IMR-90 (cell line): ENCODE measurements at regions not wholly inside any gene's neighbourhood (a gene's known extent, or its start where the extent isn't known, plus 50 kb on each side); places are given as distances from the start of the nearest gene placed in this dataset.

Source experiments
- ATAC-seq: fragments of 200-7000 bp; cut with Tn5 transposase; 2 replicates; pipeline ENCODE4 v1.9.1; 2020; ENCODE audit warnings: low read depth, mild to moderate bottlenecking, moderate library complexity
- BruUV-seq: library from RNA; stranded (reverse); fragments of 400-500 nt; replicated peaks from 2 replicates; lab custom pipeline; 2021; lab: Mats Ljungman, UMichigan
- CTCF ChIA-PET: fragments of 300-600 bp; formaldehyde crosslinking; extraction: SDS; loops from one replicate; lab custom pipeline; 2021; ENCODE audit warnings: antibody characterized with exemption; lab: Yijun Ruan, JAX
- POLR2A ChIA-PET: fragments of 300-600 bp; sonication (Branson Sonifier 250); formaldehyde crosslinking; loops from one replicate; lab custom pipeline; 2022; ENCODE audit warnings: antibody characterized with exemption; ENCODE audit not compliant: unreplicated experiment; lab: Charles Lee
- DNase-seq: peaks from one replicate; pipeline ENCODE4 v3.0.0; 2013
- H2AFZ ChIP-seq: replicated peaks from 2 replicates; pipeline ENCODE3; 2013; ENCODE audit warnings: low read length, mild to moderate bottlenecking; ENCODE audit not compliant: poor library complexity
- H2AK5ac ChIP-seq: 2 replicates; pipeline ENCODE4 v1.6.1; 2013; ENCODE audit warnings: low read depth, low read length, inconsistent platforms
- H2AK9ac ChIP-seq: replicated peaks from 2 replicates; pipeline ENCODE3; 2013; ENCODE audit warnings: mild to moderate bottlenecking, low read depth, low read length, moderate library complexity; ENCODE audit not compliant: poor library complexity
- H2BK120ac ChIP-seq: 2 replicates; pipeline ENCODE4 v1.6.1; 2013; ENCODE audit warnings: low read depth, low read length, inconsistent platforms
- H2BK15ac ChIP-seq: 3 replicates; pipeline ENCODE4 v1.6.1; 2013; ENCODE audit warnings: low read depth, low read length, inconsistent platforms
- H2BK20ac ChIP-seq: 2 replicates; pipeline ENCODE4 v1.6.1; 2013; ENCODE audit warnings: low read depth, mild to moderate bottlenecking, inconsistent platforms, low read length, moderate library complexity
- H2BK5ac ChIP-seq: 2 replicates; pipeline ENCODE4 v1.6.1; 2013; ENCODE audit warnings: mild to moderate bottlenecking, low read depth, low read length, inconsistent platforms; ENCODE audit not compliant: poor library complexity, severe bottlenecking
- H3K14ac ChIP-seq: replicated peaks from 2 replicates; pipeline ENCODE4 v1.6.1; 2013; ENCODE audit warnings: low read depth, low read length, inconsistent platforms
- H3K18ac ChIP-seq: 2 replicates; pipeline ENCODE4 v1.6.1; 2013; ENCODE audit warnings: low read depth, low read length, control low read depth
- H3K23ac ChIP-seq: 2 replicates; pipeline ENCODE4 v1.6.1; 2013; ENCODE audit warnings: low read depth, low read length, inconsistent platforms
- H3K27ac ChIP-seq: 2 replicates; pipeline ENCODE4 v1.5.1; 2013; ENCODE audit warnings: mild to moderate bottlenecking, control low read depth, low read length; ENCODE audit not compliant: insufficient read depth
- H3K27me3 ChIP-seq: 2 replicates; pipeline ENCODE4 v1.6.1; 2013; ENCODE audit warnings: low read length; ENCODE audit not compliant: control insufficient read depth, insufficient read depth
- H3K36me3 ChIP-seq: 2 replicates; pipeline ENCODE4 v1.6.1; 2013; ENCODE audit warnings: low read length, mixed read lengths; ENCODE audit not compliant: control insufficient read depth, insufficient read depth
- H3K4ac ChIP-seq: 2 replicates; pipeline ENCODE4 v1.6.1; 2013; ENCODE audit warnings: low read depth, low read length, inconsistent platforms
- H3K4me1 ChIP-seq: 2 replicates; pipeline ENCODE4 v1.6.1; 2013; ENCODE audit warnings: low read length, mixed read lengths; ENCODE audit not compliant: control insufficient read depth, insufficient read depth
- H3K4me2 ChIP-seq: 2 replicates; pipeline ENCODE4 v1.6.1; 2013; ENCODE audit warnings: low read depth, mild to moderate bottlenecking, control low read depth, low read length, moderate library complexity
- H3K4me3 ChIP-seq: 2 replicates; pipeline ENCODE4 v1.5.1; 2013; ENCODE audit warnings: low read depth, mild to moderate bottlenecking, control low read depth, low read length, moderate library complexity; ENCODE audit not compliant: insufficient read depth
- H3K56ac ChIP-seq: 2 replicates; pipeline ENCODE4 v1.6.1; 2013; ENCODE audit warnings: low read length, inconsistent platforms; ENCODE audit not compliant: insufficient read depth; ENCODE audit errors: extremely low read depth
- H3K79me1 ChIP-seq, 2 experiments: 2 replicates each; pipeline ENCODE4 v1.6.1; 2013; ENCODE audit warnings: low read length in 2 of 2, inconsistent platforms in 1 of 2, low read depth in 1 of 2
- H3K9ac ChIP-seq: 2 replicates; pipeline ENCODE4 v1.6.1; 2013; ENCODE audit warnings: low read depth, low read length, control low read depth
- H3K9me1 ChIP-seq: 2 replicates; pipeline ENCODE4 v1.6.1; 2013; ENCODE audit warnings: low read length, inconsistent platforms; ENCODE audit not compliant: insufficient read depth
- H3K9me3 ChIP-seq: 2 replicates; pipeline ENCODE4 v1.6.1; 2013; ENCODE audit warnings: low read length; ENCODE audit not compliant: control insufficient read depth, insufficient read depth
- H4K20me1 ChIP-seq: 2 replicates; pipeline ENCODE4 v1.6.1; 2013; ENCODE audit warnings: low read length, inconsistent platforms; ENCODE audit not compliant: insufficient read depth
- H4K5ac ChIP-seq: 2 replicates; pipeline ENCODE4 v1.6.1; 2013; ENCODE audit warnings: mild to moderate bottlenecking, low read depth, low read length, control low read depth
- H4K8ac ChIP-seq, 2 experiments: 2 replicates each; pipeline ENCODE4 v1.6.1; 2013; ENCODE audit warnings: low read depth in 2 of 2, low read length in 2 of 2, control low read depth in 1 of 2, inconsistent platforms in 1 of 2
- H4K91ac ChIP-seq: 2 replicates; pipeline ENCODE4 v1.6.1; 2013; ENCODE audit warnings: low read depth, low read length, inconsistent platforms; ENCODE audit not compliant: insufficient read depth
- BHLHE40 ChIP-seq: fragments of 150-350 bp; IDR thresholded peaks from 2 replicates; pipeline ENCODE4 v1.6.1; 2016; ENCODE audit warnings: mild to moderate bottlenecking, low read depth, low read length
- CEBPB ChIP-seq: IDR thresholded peaks from 2 replicates; pipeline ENCODE4 v1.6.1; 2012; ENCODE audit warnings: low read depth, low read length, improper control_type of control experiment
- CHD1 ChIP-seq: IDR thresholded peaks from 2 replicates; pipeline ENCODE4 v1.6.1; 2012; ENCODE audit warnings: low read depth, low read length, improper control_type of control experiment
- FOS ChIP-seq: fragments of 150-350 bp; IDR thresholded peaks from 2 replicates; pipeline ENCODE4 v1.6.1; 2016; ENCODE audit warnings: low read depth, low read length
- MAFK ChIP-seq: IDR thresholded peaks from 2 replicates; pipeline ENCODE4 v1.6.1; 2012; ENCODE audit warnings: low read depth, low read length, improper control_type of control experiment
- MAZ ChIP-seq: IDR thresholded peaks from 2 replicates; pipeline ENCODE4 v1.6.1; 2012; ENCODE audit warnings: low read depth, mild to moderate bottlenecking, low read length, improper control_type of control experiment, moderate library complexity, borderline replicate concordance
- MXI1 ChIP-seq: IDR thresholded peaks from 2 replicates; pipeline ENCODE4 v1.6.1; 2012; ENCODE audit warnings: low read depth, mild to moderate bottlenecking, low read length, moderate library complexity, borderline replicate concordance
- NFE2L2 ChIP-seq: fragments of 150-350 bp; IDR thresholded peaks from 2 replicates; pipeline ENCODE4 v1.6.1; 2016; ENCODE audit warnings: low read depth, mild to moderate bottlenecking, low read length
- POLR2A ChIP-seq: IDR thresholded peaks from 2 replicates; pipeline ENCODE4 v1.6.1; 2012; ENCODE audit warnings: mild to moderate bottlenecking, low read depth, low read length
- RAD21 ChIP-seq: IDR thresholded peaks from 2 replicates; pipeline ENCODE4 v1.6.1; 2012; ENCODE audit warnings: low read length, improper control_type of control experiment
- RCOR1 ChIP-seq: IDR thresholded peaks from 2 replicates; pipeline ENCODE4 v1.6.1; 2012; ENCODE audit warnings: mild to moderate bottlenecking, low read length, improper control_type of control experiment; ENCODE audit not compliant: insufficient replicate concordance
- RFX5 ChIP-seq: IDR thresholded peaks from 2 replicates; pipeline ENCODE4 v1.8.0; 2012; ENCODE audit warnings: low read depth, mild to moderate bottlenecking, low read length, moderate library complexity
- SMC3 ChIP-seq: fragments of 150-350 bp; IDR thresholded peaks from 2 replicates; pipeline ENCODE4 v1.6.1; 2016; ENCODE audit warnings: low read depth, mild to moderate bottlenecking, antibody characterized with exemption, low read length, moderate library complexity
- WGBS, 2 experiments: methylation state at CpG; one replicate each; pipeline versions ENCODE4 v1.1.5 to v1.1.7; 2013; ENCODE audit warnings: missing lambda C conversion rate in 2 of 2; ENCODE audit not compliant: insufficient read length in 1 of 2; ENCODE audit errors: extremely low coverage in 2 of 2; 5-methylcytosine and 5-hydroxymethylcytosine counted together
- dilution Hi-C: fragments of 300-500 bp; cut with HindIII; formaldehyde crosslinking; loops from one replicate; pipeline ENCODE4 v1.14.3; 2018; ENCODE audit warnings: low sequenced_read_pairs; ENCODE audit not compliant: unreplicated experiment
- in situ Hi-C: fragments of 300-500 bp; cut with MboI; formaldehyde crosslinking; loops from 3 replicates; pipeline ENCODE4 v1.14.3; 2019; ENCODE audit warnings: low sequenced_read_pairs, inconsistent platforms, mixed read lengths
- intact Hi-C: fragments of 100-400 bp; cut with micrococcal nuclease; formaldehyde crosslinking; loops from 2 replicates; pipeline ENCODE4 v1.10.0; 2022
- TF ChIP-seq, protein P1 (sequence below): conservative IDR thresholded peaks from 2 replicates; pipeline ENCODE4 v1.5.1; 2012; ENCODE audit warnings: mild to moderate bottlenecking, low read depth, low read length, improper control_type of control experiment
- TF ChIP-seq, protein P2 (sequence below): fragments of 150-350 bp; IDR thresholded peaks from 2 replicates; pipeline ENCODE4 v1.6.1; 2017; ENCODE audit warnings: mild to moderate bottlenecking, antibody characterized with exemption, low read length, low read depth
- TF ChIP-seq, protein P3 (sequence below): fragments of 150-350 bp; IDR thresholded peaks from 2 replicates; pipeline ENCODE4 v1.6.1; 2016; ENCODE audit warnings: low read depth, mild to moderate bottlenecking, low read length, moderate library complexity, borderline replicate concordance

GRCh38 chr10:118496525-118496924, 98.9 kb downstream of the PRLHR start:
- TF ChIP-seq, protein P1, sequence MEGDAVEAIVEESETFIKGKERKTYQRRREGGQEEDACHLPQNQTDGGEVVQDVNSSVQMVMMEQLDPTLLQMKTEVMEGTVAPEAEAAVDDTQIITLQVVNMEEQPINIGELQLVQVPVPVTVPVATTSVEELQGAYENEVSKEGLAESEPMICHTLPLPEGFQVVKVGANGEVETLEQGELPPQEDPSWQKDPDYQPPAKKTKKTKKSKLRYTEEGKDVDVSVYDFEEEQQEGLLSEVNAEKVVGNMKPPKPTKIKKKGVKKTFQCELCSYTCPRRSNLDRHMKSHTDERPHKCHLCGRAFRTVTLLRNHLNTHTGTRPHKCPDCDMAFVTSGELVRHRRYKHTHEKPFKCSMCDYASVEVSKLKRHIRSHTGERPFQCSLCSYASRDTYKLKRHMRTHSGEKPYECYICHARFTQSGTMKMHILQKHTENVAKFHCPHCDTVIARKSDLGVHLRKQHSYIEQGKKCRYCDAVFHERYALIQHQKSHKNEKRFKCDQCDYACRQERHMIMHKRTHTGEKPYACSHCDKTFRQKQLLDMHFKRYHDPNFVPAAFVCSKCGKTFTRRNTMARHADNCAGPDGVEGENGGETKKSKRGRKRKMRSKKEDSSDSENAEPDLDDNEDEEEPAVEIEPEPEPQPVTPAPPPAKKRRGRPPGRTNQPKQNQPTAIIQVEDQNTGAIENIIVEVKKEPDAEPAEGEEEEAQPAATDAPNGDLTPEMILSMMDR, result no peak
- TF ChIP-seq RFX5, result no peak
- TF ChIP-seq MAFK, result no peak
- TF ChIP-seq, protein P2, sequence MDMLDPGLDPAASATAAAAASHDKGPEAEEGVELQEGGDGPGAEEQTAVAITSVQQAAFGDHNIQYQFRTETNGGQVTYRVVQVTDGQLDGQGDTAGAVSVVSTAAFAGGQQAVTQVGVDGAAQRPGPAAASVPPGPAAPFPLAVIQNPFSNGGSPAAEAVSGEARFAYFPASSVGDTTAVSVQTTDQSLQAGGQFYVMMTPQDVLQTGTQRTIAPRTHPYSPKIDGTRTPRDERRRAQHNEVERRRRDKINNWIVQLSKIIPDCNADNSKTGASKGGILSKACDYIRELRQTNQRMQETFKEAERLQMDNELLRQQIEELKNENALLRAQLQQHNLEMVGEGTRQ, result no peak
- TF ChIP-seq MXI1, result no peak
- no peak for TF ChIP-seq RCOR1
- no peak for TF ChIP-seq POLR2A
- TF ChIP-seq BHLHE40, result no peak
- no peak for TF ChIP-seq CEBPB
- TF ChIP-seq, protein P3, sequence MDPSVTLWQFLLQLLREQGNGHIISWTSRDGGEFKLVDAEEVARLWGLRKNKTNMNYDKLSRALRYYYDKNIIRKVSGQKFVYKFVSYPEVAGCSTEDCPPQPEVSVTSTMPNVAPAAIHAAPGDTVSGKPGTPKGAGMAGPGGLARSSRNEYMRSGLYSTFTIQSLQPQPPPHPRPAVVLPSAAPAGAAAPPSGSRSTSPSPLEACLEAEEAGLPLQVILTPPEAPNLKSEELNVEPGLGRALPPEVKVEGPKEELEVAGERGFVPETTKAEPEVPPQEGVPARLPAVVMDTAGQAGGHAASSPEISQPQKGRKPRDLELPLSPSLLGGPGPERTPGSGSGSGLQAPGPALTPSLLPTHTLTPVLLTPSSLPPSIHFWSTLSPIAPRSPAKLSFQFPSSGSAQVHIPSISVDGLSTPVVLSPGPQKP, result no peak
- TF ChIP-seq SMC3, result no peak
- no peak for TF ChIP-seq MAZ
- no peak for TF ChIP-seq RAD21
- no peak for TF ChIP-seq NFE2L2
- no peak for TF ChIP-seq CHD1
- no peak for TF ChIP-seq FOS
- no peak overlapping the region for H3K4me3 ChIP-seq
- H3K4me2 ChIP-seq, result no peak overlapping the region
- H2AFZ ChIP-seq, result no peak overlapping the region
- no peaks in the 10 kb centered on the region; the same call in 1 of the 2 replicates for H3K9me3 ChIP-seq
- H2BK120ac ChIP-seq, result no peak overlapping the region
- ATAC-seq, result no peak
- no peaks in the 10 kb centered on the region for H3K79me1 ChIP-seq
- no peak overlapping the region for H4K91ac ChIP-seq
- H3K56ac ChIP-seq, result no peak overlapping the region
- H3K4me1 ChIP-seq, result no peaks in the 10 kb centered on the region
- in situ Hi-C loops (no loop called here), dilution Hi-C loops (no loop called here), intact Hi-C loops (no loop called here)
- DNase-seq, result no peak
- H3K9ac ChIP-seq, result no peak overlapping the region
- H3K36me3 ChIP-seq, result no peaks in the 10 kb centered on the region
- no peak overlapping the region for H4K8ac ChIP-seq
- no CpG with 5 or more reads among the region's 3 CpGs for WGBS, 2 experiments
- H3K14ac ChIP-seq, result no peak overlapping the region
- H3K27ac ChIP-seq, result no peak overlapping the region
- no peaks in the 10 kb centered on the region for H3K9me1 ChIP-seq
- no peak overlapping the region for H3K23ac ChIP-seq
- H2AK9ac ChIP-seq, result no peak overlapping the region
- no peaks in the 10 kb centered on the region for H4K20me1 ChIP-seq
- H2BK15ac ChIP-seq, result no peak overlapping the region
- no peaks in the 10 kb centered on the region for H3K27me3 ChIP-seq
- BruUV-seq, result no TSS peak
- ChIA-PET CTCF (no interaction called here), POLR2A (no interaction called here)
- H3K4ac ChIP-seq, result no peak overlapping the region
- no peak overlapping the region for H4K5ac ChIP-seq
- no peak overlapping the region for H3K18ac ChIP-seq
- no peak overlapping the region for H2AK5ac ChIP-seq
- H2BK20ac ChIP-seq, result no peak overlapping the region
- H2BK5ac ChIP-seq, result no peak overlapping the region
